G401 (cell line): ENCODE measurements at regions not wholly inside any gene's neighbourhood (a gene's known extent, or its start where the extent isn't known, plus 50 kb on each side); places are given as distances from the start of the nearest gene placed in this dataset.

Source experiments
- DNase-seq: peaks from one replicate; pipeline ENCODE4 v3.0.0-alpha.2; 2015; ENCODE audit warnings: low spot score
- in situ Hi-C: cut with HindIII; loops from 2 replicates; pipeline ENCODE4 v1.10.0; 2016; ENCODE audit warnings: low sequenced_read_pairs, mixed read lengths

DNA sequence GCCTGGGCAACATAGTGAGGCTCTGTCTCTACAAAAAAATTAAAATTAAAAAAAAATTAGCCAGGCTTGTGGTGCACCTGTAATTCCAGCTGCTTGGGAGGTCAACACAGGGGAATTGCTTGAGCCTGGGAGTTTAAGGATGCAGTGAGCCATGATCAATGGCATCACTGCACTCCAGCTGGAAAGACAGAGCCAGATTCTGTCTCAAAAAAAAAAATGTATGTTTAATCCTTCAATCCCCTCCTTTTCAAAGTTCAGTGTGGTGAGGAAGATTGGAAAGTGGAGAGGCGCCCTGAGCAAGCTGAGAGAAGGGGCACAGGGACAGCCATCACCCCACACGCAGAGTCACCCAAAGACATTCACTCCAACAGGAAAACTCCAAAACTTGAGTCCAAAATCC lies 97.7 kb upstream of the BACE2 start:
- DNase-seq: no peak

GRCh38 chr21:41071258-41072171 lies 96.4 kb upstream of the BACE2 start:
- DNase-seq: no peak
- in situ Hi-C loops: no loop called here

More for the DNA sequence above, 97.7 kb upstream of the BACE2 start:
- in situ Hi-C loops: no loop called here

GRCh38 chr21:41073558-41073957 lies 94.4 kb upstream of the BACE2 start:
- no peak for DNase-seq
- in situ Hi-C loops: no loop called here

DNA sequence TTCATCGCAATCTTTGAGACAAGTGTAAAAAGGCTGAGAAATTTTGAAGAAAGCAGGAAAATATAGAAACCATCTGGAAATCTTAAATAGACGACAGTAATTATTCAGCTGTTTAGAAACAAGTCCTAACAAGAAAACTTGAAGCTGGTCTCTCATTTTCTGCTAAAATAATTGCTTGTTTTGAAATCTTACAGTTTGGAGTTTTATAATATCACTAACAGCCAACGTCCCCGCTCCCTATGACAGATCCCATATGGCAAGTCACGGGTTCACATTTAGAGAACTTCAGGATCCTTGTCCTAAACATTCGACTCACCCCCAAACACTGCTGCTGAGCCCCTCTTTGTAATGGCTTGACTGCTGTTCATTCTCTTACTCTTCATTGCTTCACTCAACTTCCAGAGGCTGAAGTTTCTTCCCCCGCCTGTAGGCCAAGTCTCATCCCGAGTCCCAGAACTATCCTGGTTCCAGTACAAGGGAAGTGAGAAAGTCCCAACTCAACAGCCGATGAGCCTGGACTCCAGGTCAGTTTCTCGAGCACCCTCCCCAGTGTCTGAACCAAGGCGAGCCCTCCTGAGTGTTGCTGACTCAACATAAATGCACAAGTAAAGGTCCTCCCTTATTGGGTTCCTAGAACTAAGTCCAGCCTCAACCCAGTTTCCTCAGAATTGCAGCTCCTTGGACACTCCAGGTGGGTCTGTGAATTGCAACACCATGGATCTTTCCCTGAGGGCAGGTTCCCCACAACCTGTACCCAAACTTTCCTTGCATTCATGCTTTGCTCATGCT lies 93.4 kb upstream of the BACE2 start:
- in situ Hi-C loops: no loop called here
- DNase-seq: no peak

GRCh38 chr21:41075656-41076055 lies 92.3 kb upstream of the BACE2 start:
- DNase-seq: no peak
- in situ Hi-C loops: no loop called here

DNA sequence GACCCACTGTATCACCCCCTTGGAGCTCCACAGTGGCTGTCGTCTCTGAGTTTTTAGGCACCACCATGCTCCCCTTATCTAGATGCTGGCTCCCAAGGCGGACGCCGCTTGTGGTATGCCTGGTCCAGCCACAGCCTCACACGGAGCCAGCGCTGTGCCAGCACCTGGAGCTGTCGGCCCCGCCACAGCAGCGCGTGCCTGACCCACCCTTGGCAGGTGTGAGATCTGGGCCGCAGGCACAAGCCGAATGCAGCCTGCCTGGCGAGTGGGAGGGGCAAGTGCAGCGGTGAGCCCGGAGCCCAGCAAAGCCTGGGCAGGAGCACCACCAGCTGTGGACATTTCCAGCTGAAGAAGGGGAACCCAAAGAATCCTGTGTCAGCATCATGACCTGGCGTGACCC lies 91.9 kb upstream of the BACE2 start:
- in situ Hi-C loops: no loop called here

GRCh38 chr21:41079159-41079558 lies 88.8 kb upstream of the BACE2 start:
- in situ Hi-C loops: no loop called here
- no peak for DNase-seq

More for the DNA sequence above, 91.9 kb upstream of the BACE2 start:
- DNase-seq: no peak

- in situ Hi-C loops: no loop called here
These were observed 87.4 kb upstream of the BACE2 start for GRCh38 chr21:41080485-41081121.

DNA sequence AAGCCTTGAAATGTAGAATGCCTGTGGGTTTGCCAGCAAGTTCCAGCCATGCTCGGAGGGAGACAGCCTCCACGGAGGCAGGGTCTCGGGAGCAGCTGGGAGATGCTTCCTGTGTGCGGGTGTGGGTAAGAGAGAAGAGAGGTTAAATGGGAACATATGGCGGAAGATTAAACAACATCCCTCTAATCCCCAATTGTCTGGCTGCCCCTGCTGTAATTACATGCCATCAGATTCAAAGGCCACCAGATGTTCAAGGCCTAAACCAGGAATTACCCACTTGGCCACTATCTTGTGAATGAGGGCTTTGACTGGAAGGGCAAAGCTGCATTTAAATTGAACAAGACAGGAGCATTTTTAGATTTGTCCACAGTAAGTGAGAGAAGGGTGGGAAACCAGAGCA lies 81.4 kb upstream of the BACE2 start:
- DNase-seq: no peak
- in situ Hi-C loops: no loop called here

More at GRCh38 chr21:41080485-41081121, 87.4 kb upstream of the BACE2 start:
- no peak for DNase-seq

DNA sequence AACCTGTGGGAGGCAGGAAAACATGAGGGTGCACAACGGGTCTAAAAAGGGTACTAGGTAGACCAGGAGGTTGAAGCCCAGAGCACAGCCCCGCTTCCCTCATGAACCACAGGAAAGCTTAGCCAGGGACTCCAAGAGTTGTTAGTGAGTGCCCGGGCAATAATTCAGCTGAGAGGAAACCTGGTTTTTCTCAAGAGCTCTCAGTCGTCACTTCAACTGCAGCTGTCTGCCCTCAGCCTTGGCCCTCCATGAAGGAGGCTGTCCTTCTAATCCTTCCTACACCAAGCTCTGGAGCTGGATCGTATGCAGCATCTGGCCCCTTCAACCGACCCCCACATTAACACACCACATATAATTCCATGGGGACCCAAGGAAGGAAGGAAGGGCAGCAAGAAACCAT lies 77.0 kb upstream of the BACE2 start:
- no peak for DNase-seq
- in situ Hi-C loops: no loop called here

- no peak for DNase-seq
- in situ Hi-C loops: no loop called here
These were observed 76.3 kb upstream of the BACE2 start for GRCh38 chr21:41091616-41092015.

GRCh38 chr21:41092312-41092711 lies 75.6 kb upstream of the BACE2 start:
- in situ Hi-C loops: no loop called here
- no peak for DNase-seq

- DNase-seq: no peak
- in situ Hi-C loops: no loop called here
These were observed 72.0 kb upstream of the BACE2 start for GRCh38 chr21:41095983-41096382.

GRCh38 chr21:41098076-41098475 lies 69.9 kb upstream of the BACE2 start:
- in situ Hi-C loops: no loop called here
- DNase-seq: no peak

- DNase-seq: no peak
- in situ Hi-C loops: no loop called here
These were observed 69.4 kb upstream of the BACE2 start for GRCh38 chr21:41098481-41099042.

DNA sequence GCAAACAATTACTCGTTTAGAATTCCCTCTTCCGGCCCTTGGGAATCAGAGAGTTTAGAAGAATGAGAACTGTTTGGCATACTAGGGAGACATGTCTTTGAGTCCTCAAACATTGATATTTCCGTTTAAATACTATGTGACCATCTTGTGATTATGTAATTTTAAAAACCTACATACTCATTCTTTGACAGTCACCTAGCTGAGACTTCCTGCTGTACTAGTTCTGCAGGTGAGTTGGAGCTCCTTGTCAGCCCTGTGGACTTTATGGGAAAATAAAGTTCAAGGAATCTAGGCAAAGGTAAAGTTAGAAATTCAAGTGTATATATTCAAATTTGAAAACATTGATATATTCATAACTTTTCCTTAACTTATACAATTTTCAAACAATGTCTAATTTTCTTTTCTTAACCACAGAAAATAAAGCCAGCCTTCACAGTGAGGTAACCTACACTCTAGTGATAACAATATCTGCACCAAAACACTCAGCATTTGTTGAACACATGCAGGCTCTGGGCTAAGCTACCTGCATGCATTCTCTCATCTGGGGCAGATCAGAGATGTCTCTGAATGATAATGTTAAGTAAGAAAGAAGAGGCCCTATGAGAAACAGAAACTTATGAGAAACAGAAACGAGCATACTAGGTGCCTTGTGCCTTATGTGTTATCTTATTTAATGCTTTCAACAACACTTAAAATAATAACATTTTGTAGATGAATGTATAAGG lies 67.0 kb upstream of the BACE2 start:
- no peak for DNase-seq
- in situ Hi-C loops: no loop called here

DNA sequence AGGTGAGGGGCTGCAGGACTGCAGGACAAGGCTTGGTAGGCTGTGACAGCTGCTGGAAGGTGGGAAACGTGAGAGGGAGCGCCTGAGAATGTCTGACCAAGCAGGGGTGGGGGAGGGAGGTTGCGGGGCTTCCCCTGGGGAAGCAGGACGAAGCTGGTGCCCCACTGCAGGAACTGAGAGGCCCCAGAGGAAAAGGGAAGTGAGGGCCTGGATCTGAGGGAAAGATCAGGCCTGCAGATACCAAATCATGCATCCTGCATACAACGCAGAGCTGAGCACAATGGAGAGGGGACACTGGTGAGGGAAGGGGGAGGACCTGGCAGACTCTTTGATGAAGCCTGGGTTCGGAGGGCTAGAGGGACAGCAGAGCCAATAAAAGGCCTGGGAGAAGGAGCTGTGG lies 65.7 kb upstream of the BACE2 start:
- DNase-seq: no peak
- in situ Hi-C loops: no loop called here

- in situ Hi-C loops: no loop called here
These were observed 60.4 kb upstream of the BACE2 start for GRCh38 chr21:41107602-41108001.

More at GRCh38 chr21:41107602-41108001, 60.4 kb upstream of the BACE2 start:
- DNase-seq: no peak
